ENCODE measurements at regions not wholly inside any gene's neighbourhood (a gene's known extent, or its start where the extent isn't known, plus 50 kb on each side); places are given as distances from the start of the nearest gene placed in this dataset.
A peak's percentile ranks its signal among the peaks of the same experiment; 100 is the strongest.

GRCh38 chr22:48705159-48705916 is 1122.3 kb downstream of the BRD1 start:
- no peak overlapping the region for H3K27ac ChIP-seq
- no peak overlapping the region for H3K4me3 ChIP-seq
- no peak for DNase-seq
- H3K36me3 ChIP-seq, result no peaks in the 10 kb centered on the region
- intact Hi-C loops (cut with DNase I; ENCODE audit: low total_unique reads), result no loop called here
- peaks cover 0 to 12% (median 0%) of the 10 kb centered on the region in 3 donors for H3K27me3 ChIP-seq
- TF ChIP-seq POLR2A (IDR thresholded peaks at IDR 0.05) (no peak), POLR2AphosphoS5 (IDR thresholded peaks at IDR 0.05) (no peak), EP300 (IDR thresholded peaks at IDR 0.05) (no peak), CTCF (IDR thresholded peaks at IDR 0.05) (no peak)
- no peaks in the 10 kb centered on the region for H3K9me3 ChIP-seq
- 71 to 78% (median 75%) methylated on average over 12 to 18 of the region's 18 CpGs for WGBS, 5 donors
- peaks cover 0 to 10% (median 4%) of the 10 kb centered on the region in 4 donors for H3K4me1 ChIP-seq

GRCh38 chr22:48704335-48704734 is 1123.3 kb downstream of the BRD1 start:
- no peak for DNase-seq
- no peak overlapping the region for H3K27ac ChIP-seq
- H3K4me3 ChIP-seq, result no peak overlapping the region
- peaks cover 0 to 10% (median 4%) of the 10 kb centered on the region in 4 donors for H3K4me1 ChIP-seq
- H3K36me3 ChIP-seq, result no peaks in the 10 kb centered on the region
- intact Hi-C loops (cut with DNase I; ENCODE audit: low total_unique reads), result no loop called here
- H3K9me3 ChIP-seq, result no peaks in the 10 kb centered on the region
- 72 to 88% (median 80%) methylated on average over 12 to 13 of the region's 13 CpGs for WGBS, 5 donors
- H3K27me3 ChIP-seq, result peaks cover 0 to 12% (median 0%) of the 10 kb centered on the region in 3 donors
- TF ChIP-seq POLR2AphosphoS5 (IDR thresholded peaks at IDR 0.05) (no peak), CTCF (IDR thresholded peaks at IDR 0.05) (no peak), EP300 (IDR thresholded peaks at IDR 0.05) (no peak), POLR2A (IDR thresholded peaks at IDR 0.05) (no peak)

GRCh38 chr22:48703265-48703941 is 1124.3 kb downstream of the BRD1 start:
- H3K36me3 ChIP-seq, result no peaks in the 10 kb centered on the region
- H3K9me3 ChIP-seq, result no peaks in the 10 kb centered on the region
- intact Hi-C loops (cut with DNase I; ENCODE audit: low total_unique reads), result no loop called here
- TF ChIP-seq CTCF (IDR thresholded peaks at IDR 0.05), result no peak
- no peak for TF ChIP-seq POLR2A (IDR thresholded peaks at IDR 0.05)
- no peak for TF ChIP-seq EP300 (IDR thresholded peaks at IDR 0.05)
- TF ChIP-seq POLR2AphosphoS5 (IDR thresholded peaks at IDR 0.05), result no peak
- H3K4me3 ChIP-seq, result no peak overlapping the region
- peak overlapping the region in 1 of 5 donors; percentile 38 for H3K27ac ChIP-seq
- peaks cover 0 to 10% (median 4%) of the 10 kb centered on the region in 4 donors for H3K4me1 ChIP-seq
- H3K27me3 ChIP-seq, result peaks cover 0 to 12% (median 0%) of the 10 kb centered on the region in 3 donors
- no peak for DNase-seq
- 61 to 76% (median 74%) methylated on average over 11 to 17 of the region's 17 CpGs for WGBS, 5 donors

- WGBS, 5 donors, result 34 to 50% (median 43%) methylated on average over 14 to 26 of the region's 26 CpGs
- H3K27me3 ChIP-seq, result peaks cover 0 to 12% (median 0%) of the 10 kb centered on the region in 3 donors
- peak; percentile 31 to 88 for DNase-seq
- H3K9me3 ChIP-seq, result no peaks in the 10 kb centered on the region
- TF ChIP-seq POLR2AphosphoS5 (IDR thresholded peaks at IDR 0.05), result no peak
- no peak for TF ChIP-seq POLR2A (IDR thresholded peaks at IDR 0.05)
- no peak for TF ChIP-seq CTCF (IDR thresholded peaks at IDR 0.05)
- no peak for TF ChIP-seq EP300 (IDR thresholded peaks at IDR 0.05)
- peak overlapping the region in 2 of 5 donors; percentile 8 to 47 for H3K27ac ChIP-seq
- no peak overlapping the region for H3K4me3 ChIP-seq
- H3K4me1 ChIP-seq, result peaks cover 0 to 10% (median 4%) of the 10 kb centered on the region in 4 donors
- intact Hi-C loops (cut with DNase I; ENCODE audit: low total_unique reads), result no loop called here
- no peaks in the 10 kb centered on the region for H3K36me3 ChIP-seq
Measured at GRCh38 chr22:48702573-48703264, 1125.0 kb downstream of the BRD1 start.
